Testis (tissue), 2 donors: ENCODE measurements at regions not wholly inside any gene's neighbourhood (a gene's known extent, or its start where the extent isn't known, plus 50 kb on each side); places are given as distances from the start of the nearest gene placed in this dataset.
"Not testable (repeated sequence)": the region's sequence is repeated elsewhere in the genome, so short reads cannot be mapped to it uniquely, and the experiment has no call there.

Source experiments
- DNase-seq: peaks from one replicate; pipeline ENCODE4 v3.0.0-alpha.2; 2019
- H3K27ac ChIP-seq, 2 donors: fragments of 200-600 bp; sonication (generic); one replicate each; pipeline ENCODE4 v1.5.1; 2019
- H3K27me3 ChIP-seq: fragments of 200-600 bp; sonication (generic); one replicate; pipeline ENCODE4 v1.5.1; 2019
- H3K36me3 ChIP-seq: fragments of 200-600 bp; sonication (generic); one replicate; pipeline ENCODE4 v1.5.1; 2017; ENCODE audit warnings: low read depth; ENCODE audit errors: missing control alignments
- H3K4me1 ChIP-seq: fragments of 200-600 bp; sonication (generic); one replicate; pipeline ENCODE4 v1.5.1; 2019
- H3K4me3 ChIP-seq, 2 donors: fragments of 200-600 bp; sonication (generic); one replicate each; pipeline ENCODE4 v1.5.1; 2017 to 2019
- H3K9me3 ChIP-seq: fragments of 200-600 bp; sonication (generic); one replicate; pipeline ENCODE4 v1.5.1; 2017
- POLR2A ChIP-seq: fragments of 450-650 bp; IDR thresholded peaks from one replicate; pipeline ENCODE4 v1.6.1; 2017; ENCODE audit warnings: antibody characterized with exemption, mild to moderate bottlenecking, moderate library complexity
- WGBS, 2 donors: methylation state at CpG; one replicate each; pipeline ENCODE4 v1.1.5; 2018; 5-methylcytosine and 5-hydroxymethylcytosine counted together
- intact Hi-C: fragments of 100-400 bp; cut with DNase I; formaldehyde crosslinking; loops from one replicate; pipeline ENCODE4 v1.15.1; 2023; ENCODE audit warnings: low total_unique reads
- TF ChIP-seq, protein P1 (sequence below), 3 experiments: fragments of 450-650 bp in 2 of 3; fragments of 200-600 bp in 1 of 3; sonication (generic) in 1 of 3; IDR thresholded peaks; one replicate each; pipeline ENCODE4 v1.5.1; 2016 to 2019; ENCODE audit warnings: antibody characterized with exemption in 3 of 3, mild to moderate bottlenecking in 2 of 3, moderate library complexity in 1 of 3

DNA sequence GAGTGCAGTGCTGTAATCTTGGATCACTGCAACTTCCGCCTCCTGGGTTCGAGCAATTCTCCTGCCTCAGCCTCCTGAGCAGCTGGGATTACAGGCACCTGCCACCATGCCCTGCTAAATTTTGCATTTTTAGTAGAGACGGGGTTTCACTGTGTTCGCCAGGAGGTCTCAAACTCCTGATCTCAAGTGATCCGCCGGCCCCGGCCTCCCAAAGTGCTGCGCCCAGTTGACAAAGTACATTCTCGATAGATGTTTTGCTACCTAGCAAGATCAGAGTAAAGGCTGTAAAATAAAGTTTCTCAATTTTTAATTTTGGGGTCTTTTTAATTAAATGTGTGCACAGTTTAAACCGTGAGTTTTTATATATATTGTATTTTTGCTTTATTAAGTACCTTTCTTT lies 248.9 kb downstream of the CCER1 start:
- Histone ChIP-seq H3K4me1 (no peaks in the 10 kb centered on the region), H3K9me3 (no peaks in the 10 kb centered on the region), H3K36me3 (no peaks in the 10 kb centered on the region), H3K4me3 (no peak overlapping the region), H3K27ac (no peak overlapping the region), H3K27me3 (no peaks in the 10 kb centered on the region)
- DNase-seq: no peak
- intact Hi-C loops: no loop called here
- 72 to 84% methylated on average over 10 of the region's 10 CpGs for WGBS, 2 donors
- TF ChIP-seq POLR2A: no peak
- TF ChIP-seq, protein P1, sequence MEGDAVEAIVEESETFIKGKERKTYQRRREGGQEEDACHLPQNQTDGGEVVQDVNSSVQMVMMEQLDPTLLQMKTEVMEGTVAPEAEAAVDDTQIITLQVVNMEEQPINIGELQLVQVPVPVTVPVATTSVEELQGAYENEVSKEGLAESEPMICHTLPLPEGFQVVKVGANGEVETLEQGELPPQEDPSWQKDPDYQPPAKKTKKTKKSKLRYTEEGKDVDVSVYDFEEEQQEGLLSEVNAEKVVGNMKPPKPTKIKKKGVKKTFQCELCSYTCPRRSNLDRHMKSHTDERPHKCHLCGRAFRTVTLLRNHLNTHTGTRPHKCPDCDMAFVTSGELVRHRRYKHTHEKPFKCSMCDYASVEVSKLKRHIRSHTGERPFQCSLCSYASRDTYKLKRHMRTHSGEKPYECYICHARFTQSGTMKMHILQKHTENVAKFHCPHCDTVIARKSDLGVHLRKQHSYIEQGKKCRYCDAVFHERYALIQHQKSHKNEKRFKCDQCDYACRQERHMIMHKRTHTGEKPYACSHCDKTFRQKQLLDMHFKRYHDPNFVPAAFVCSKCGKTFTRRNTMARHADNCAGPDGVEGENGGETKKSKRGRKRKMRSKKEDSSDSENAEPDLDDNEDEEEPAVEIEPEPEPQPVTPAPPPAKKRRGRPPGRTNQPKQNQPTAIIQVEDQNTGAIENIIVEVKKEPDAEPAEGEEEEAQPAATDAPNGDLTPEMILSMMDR (IDR thresholded peaks at IDR 0.05): no peak

DNA sequence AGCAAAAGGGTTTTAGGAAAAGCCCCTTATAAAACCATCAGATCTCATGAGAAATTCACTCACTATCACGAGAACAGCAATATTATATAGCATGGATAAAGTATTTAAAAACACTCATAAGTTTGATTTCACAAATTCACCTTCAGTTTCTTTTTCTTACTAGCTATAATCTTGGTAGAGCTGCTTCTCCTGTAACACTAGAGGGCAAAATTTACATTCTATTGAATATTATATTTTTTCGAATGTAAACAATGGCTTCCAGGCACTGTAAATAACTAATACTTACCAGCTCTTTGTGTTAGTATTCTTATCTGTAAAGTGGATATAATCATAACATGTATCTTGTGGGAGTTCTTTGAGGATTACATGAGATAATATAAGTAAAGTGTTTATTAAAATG lies 259.6 kb downstream of the CCER1 start:
- intact Hi-C loops: no loop called here
- DNase-seq: no peak
- no peaks in the 10 kb centered on the region for H3K9me3 ChIP-seq
- no peaks in the 10 kb centered on the region for H3K27me3 ChIP-seq
- WGBS, 2 donors: 86 to 89% methylated on average over 2 of the region's 2 CpGs
- no peak for TF ChIP-seq POLR2A
- TF ChIP-seq, protein P1 (IDR thresholded peaks at IDR 0.05): no peak
- H3K36me3 ChIP-seq: no peaks in the 10 kb centered on the region
- H3K4me1 ChIP-seq: no peaks in the 10 kb centered on the region
- no peak overlapping the region for H3K27ac ChIP-seq
- no peak overlapping the region for H3K4me3 ChIP-seq

DNA sequence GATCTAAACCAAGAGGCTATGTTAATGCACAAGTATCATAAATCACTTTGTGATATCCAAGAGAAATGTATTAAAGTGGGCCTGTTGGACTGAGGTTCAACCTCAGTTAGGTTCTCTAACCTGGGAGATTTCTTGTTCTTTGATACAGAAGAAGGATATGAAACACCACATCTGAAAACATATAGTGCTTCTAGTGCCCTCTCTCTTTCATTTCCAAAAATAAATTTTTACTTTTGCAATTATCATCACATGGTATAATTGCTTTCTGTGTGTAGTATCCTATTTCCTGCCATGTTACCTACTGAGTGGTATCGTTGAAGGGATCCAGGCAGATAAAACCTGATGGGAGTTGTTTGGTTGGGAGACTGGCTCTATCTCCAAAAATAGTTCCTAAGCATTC lies 264.9 kb downstream of the CCER1 start:
- 76 to 80% methylated on average over 1 of the region's 1 CpG for WGBS, 2 donors
- Histone ChIP-seq H3K4me3 (no peak overlapping the region), H3K4me1 (no peaks in the 10 kb centered on the region), H3K27ac (no peak overlapping the region), H3K27me3 (no peaks in the 10 kb centered on the region), H3K36me3 (no peaks in the 10 kb centered on the region), H3K9me3 (no peaks in the 10 kb centered on the region)
- TF ChIP-seq, protein P1 (IDR thresholded peaks at IDR 0.05): no peak
- DNase-seq: no peak
- intact Hi-C loops: no loop called here

DNA sequence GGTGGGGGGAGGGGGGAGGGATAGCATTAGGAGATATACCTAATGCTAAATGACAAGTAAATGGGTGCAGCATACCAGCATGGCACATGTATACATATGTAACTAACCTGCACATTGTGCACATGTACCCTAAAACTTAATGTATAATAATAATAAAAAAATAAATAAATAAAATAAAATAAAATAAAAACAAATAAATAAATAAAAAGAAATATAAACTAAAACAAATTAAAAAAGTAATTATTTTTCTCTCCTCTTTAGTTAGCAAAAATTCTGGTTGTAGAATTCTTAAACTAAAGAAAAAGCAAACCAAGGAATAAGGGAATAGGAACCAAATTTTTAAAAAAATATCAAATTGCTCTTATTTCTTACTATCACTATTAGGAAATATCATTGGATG lies 267.3 kb downstream of the CCER1 start:
- H3K4me1 ChIP-seq, H3K27me3 ChIP-seq, H3K4me3 ChIP-seq, intact Hi-C loops, H3K9me3 ChIP-seq, H3K27ac ChIP-seq, DNase-seq, H3K36me3 ChIP-seq: not testable (repeated sequence)

DNA sequence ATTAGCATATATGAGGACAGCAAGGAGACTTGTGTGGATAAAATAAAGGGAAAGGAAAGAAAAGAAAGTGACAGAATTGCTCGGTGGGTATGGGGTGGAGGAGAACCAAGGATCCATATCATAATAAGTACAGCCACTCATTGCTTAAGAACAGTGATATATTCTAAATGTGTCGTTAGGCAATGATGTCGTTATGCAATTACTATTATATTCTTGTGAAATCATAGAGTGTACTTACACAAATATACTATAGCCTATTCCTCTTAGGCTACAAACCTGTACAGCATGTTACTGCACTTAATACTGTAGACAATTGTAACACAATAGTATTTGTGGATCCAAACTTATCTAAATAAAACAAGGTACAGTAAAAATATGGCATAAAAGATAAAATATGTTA lies 271.1 kb downstream of the CCER1 start:
- Histone ChIP-seq H3K36me3 (no peaks in the 10 kb centered on the region), H3K4me3 (no peak overlapping the region), H3K27me3 (no peaks in the 10 kb centered on the region), H3K9me3 (no peaks in the 10 kb centered on the region), H3K4me1 (no peaks in the 10 kb centered on the region), H3K27ac (no peak overlapping the region)
- intact Hi-C loops: no loop called here
- no peak for DNase-seq
- TF ChIP-seq, protein P1 (IDR thresholded peaks at IDR 0.05): no peak
- TF ChIP-seq POLR2A: no peak
- WGBS, 2 donors: 93 to 95% methylated on average over 3 of the region's 3 CpGs
